H1 (cell line): ENCODE measurements at regions not wholly inside any gene's neighbourhood (a gene's known extent, or its start where the extent isn't known, plus 50 kb on each side); places are given as distances from the start of the nearest gene placed in this dataset.

Experiments used
- EP300 ChIP-seq, 2 experiments: IDR thresholded peaks; 1 replicate in 1 of 2; 2 replicates in 1 of 2; pipeline ENCODE4 v1.6.1; 2011 to 2012; ENCODE audit warnings: low read depth in 2 of 2, low read length in 2 of 2, mild to moderate bottlenecking in 2 of 2, borderline replicate concordance in 1 of 2, inconsistent platforms in 1 of 2, moderate library complexity in 1 of 2
- EZH2 ChIP-seq: fragments of 200-600 bp; sonication (generic); IDR thresholded peaks from 2 replicates; pipeline ENCODE4 v1.7.1; 2012; ENCODE audit warnings: low read depth, mild to moderate bottlenecking, moderate library complexity, low read length, inconsistent platforms; ENCODE audit not compliant: severe bottlenecking
- GABPA ChIP-seq: IDR thresholded peaks from 2 replicates; pipeline ENCODE4 v1.6.1; 2011; ENCODE audit warnings: mild to moderate bottlenecking, low read length, moderate library complexity, borderline replicate concordance; ENCODE audit not compliant: insufficient read depth
- HDAC6 ChIP-seq: IDR thresholded peaks from one replicate; pipeline ENCODE4 v1.7.1; 2012; ENCODE audit warnings: low read depth, mild to moderate bottlenecking, inconsistent platforms, low read length, moderate library complexity
- NRF1 ChIP-seq: IDR thresholded peaks from 2 replicates; pipeline ENCODE4 v1.6.1; 2011; ENCODE audit warnings: mild to moderate bottlenecking, low read depth, low read length, improper control_type of control experiment
- POLR2A ChIP-seq, 2 experiments: IDR thresholded peaks; 1 replicate in 1 of 2; 2 replicates in 1 of 2; pipeline ENCODE4 v1.6.1; 2011; ENCODE audit warnings: low read depth in 2 of 2, low read length in 2 of 2, mild to moderate bottlenecking in 2 of 2; ENCODE audit errors: control extremely low read depth in 1 of 2
- POLR2AphosphoS5 ChIP-seq: IDR thresholded peaks from 2 replicates; pipeline ENCODE4 v1.6.1; 2011; ENCODE audit warnings: low read depth, low read length
- RAD21 ChIP-seq, 2 experiments: IDR thresholded peaks in 1 of 2; conservative IDR thresholded peaks in 1 of 2; 2 replicates each; pipeline ENCODE4 v1.6.1; 2011; ENCODE audit warnings: low read depth in 2 of 2, low read length in 2 of 2, improper control_type of control experiment in 1 of 2, inconsistent platforms in 1 of 2, mild to moderate bottlenecking in 1 of 2, moderate library complexity in 1 of 2
- TAF1 ChIP-seq: IDR thresholded peaks from 2 replicates; pipeline ENCODE4 v1.6.1; 2011; ENCODE audit warnings: mild to moderate bottlenecking, low read depth, low read length
- TF ChIP-seq, protein P1 (sequence below): IDR thresholded peaks from 2 replicates; pipeline ENCODE4 v1.6.1; 2012; ENCODE audit warnings: inconsistent platforms
- TF ChIP-seq, protein P2 (sequence below), 3 experiments: IDR thresholded peaks; 1 replicate in 2 of 3; 2 replicates in 1 of 3; pipeline versions ENCODE4 v1.5.1 to v1.6.1; 2011; ENCODE audit warnings: low read length in 3 of 3, mild to moderate bottlenecking in 3 of 3, inconsistent platforms in 2 of 3, low read depth in 1 of 3, moderate library complexity in 1 of 3; ENCODE audit not compliant: insufficient read depth in 1 of 3; ENCODE audit errors: control extremely low read depth in 1 of 3

DNA sequence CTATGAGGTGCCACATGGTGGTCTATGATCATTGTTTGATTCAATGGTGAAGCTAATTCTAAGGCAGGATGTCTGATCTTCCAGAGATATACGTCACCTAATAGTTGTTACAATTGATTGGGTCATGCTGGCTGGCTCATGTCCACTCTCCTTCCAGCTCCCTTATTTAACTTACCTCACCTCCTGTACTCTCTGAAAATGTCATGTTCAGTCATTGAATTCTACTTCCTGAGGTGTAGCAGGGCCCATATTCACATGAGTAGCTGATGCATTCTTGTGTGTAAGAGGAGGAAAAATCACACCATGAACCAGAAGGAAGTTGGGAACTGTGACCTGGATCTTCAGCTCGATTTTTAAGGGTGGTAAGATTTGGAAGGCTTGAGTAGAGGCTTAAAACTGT, 795.8 kb downstream of the QKI start:
- TF ChIP-seq, protein P1, sequence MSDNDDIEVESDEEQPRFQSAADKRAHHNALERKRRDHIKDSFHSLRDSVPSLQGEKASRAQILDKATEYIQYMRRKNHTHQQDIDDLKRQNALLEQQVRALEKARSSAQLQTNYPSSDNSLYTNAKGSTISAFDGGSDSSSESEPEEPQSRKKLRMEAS = no peak
- TF ChIP-seq EP300 (IDR thresholded peaks at IDR 0.05; ENCODE audit: borderline replicate concordance in 1 of 2, low read depth in 2 of 2, low read length in 2 of 2) (no peak), POLR2A (IDR thresholded peaks at IDR 0.05; ENCODE audit: control extremely low read depth in 1 of 2, low read depth in 2 of 2, low read length in 2 of 2) (no peak), EZH2 (no peak), POLR2AphosphoS5 (no peak), TAF1 (no peak), NRF1 (no peak), HDAC6 (no peak), RAD21 (IDR thresholded peaks at IDR 0.05 in 1 of 2, conservative IDR thresholded peaks at IDR 0.05 in 1 of 2; ENCODE audit: low read depth in 2 of 2, low read length in 2 of 2) (no peak), GABPA (no peak)
- TF ChIP-seq, protein P2, sequence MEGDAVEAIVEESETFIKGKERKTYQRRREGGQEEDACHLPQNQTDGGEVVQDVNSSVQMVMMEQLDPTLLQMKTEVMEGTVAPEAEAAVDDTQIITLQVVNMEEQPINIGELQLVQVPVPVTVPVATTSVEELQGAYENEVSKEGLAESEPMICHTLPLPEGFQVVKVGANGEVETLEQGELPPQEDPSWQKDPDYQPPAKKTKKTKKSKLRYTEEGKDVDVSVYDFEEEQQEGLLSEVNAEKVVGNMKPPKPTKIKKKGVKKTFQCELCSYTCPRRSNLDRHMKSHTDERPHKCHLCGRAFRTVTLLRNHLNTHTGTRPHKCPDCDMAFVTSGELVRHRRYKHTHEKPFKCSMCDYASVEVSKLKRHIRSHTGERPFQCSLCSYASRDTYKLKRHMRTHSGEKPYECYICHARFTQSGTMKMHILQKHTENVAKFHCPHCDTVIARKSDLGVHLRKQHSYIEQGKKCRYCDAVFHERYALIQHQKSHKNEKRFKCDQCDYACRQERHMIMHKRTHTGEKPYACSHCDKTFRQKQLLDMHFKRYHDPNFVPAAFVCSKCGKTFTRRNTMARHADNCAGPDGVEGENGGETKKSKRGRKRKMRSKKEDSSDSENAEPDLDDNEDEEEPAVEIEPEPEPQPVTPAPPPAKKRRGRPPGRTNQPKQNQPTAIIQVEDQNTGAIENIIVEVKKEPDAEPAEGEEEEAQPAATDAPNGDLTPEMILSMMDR (IDR thresholded peaks at IDR 0.05; ENCODE audit: control extremely low read depth in 1 of 3, insufficient read depth in 1 of 3, low read depth in 1 of 3, low read length in 3 of 3) = no peak
